H9 (cell line): ENCODE measurements at regions not wholly inside any gene's neighbourhood (a gene's known extent, or its start where the extent isn't known, plus 50 kb on each side); places are given as distances from the start of the nearest gene placed in this dataset.

Source experiments
- DNase-seq: peaks from one replicate; pipeline ENCODE4 v3.0.0-alpha.2; 2017
- H2AFZ ChIP-seq: one replicate; pipeline ENCODE4 v1.6.1; 2013; ENCODE audit warnings: mild to moderate bottlenecking, low read length, control low read depth, moderate library complexity
- H2AK5ac ChIP-seq: 2 replicates; pipeline ENCODE4 v1.6.1; 2013; ENCODE audit warnings: low read length, control low read depth, mixed read lengths; ENCODE audit not compliant: insufficient read length
- H2BK120ac ChIP-seq: one replicate; pipeline ENCODE4 v1.6.1; 2013; ENCODE audit warnings: low read depth, mild to moderate bottlenecking, low read length, control low read depth, inconsistent platforms; ENCODE audit not compliant: poor library complexity, severe bottlenecking
- H2BK12ac ChIP-seq: 2 replicates; pipeline ENCODE4 v1.6.1; 2013; ENCODE audit warnings: low read length, control low read depth, mixed read lengths, low read depth; ENCODE audit not compliant: insufficient read length
- H2BK15ac ChIP-seq: 2 replicates; pipeline ENCODE4 v1.6.1; 2013; ENCODE audit warnings: low read depth, low read length, control low read depth
- H2BK20ac ChIP-seq: one replicate; pipeline ENCODE4 v1.6.1; 2013; ENCODE audit warnings: low read depth, mild to moderate bottlenecking, low read length, control low read depth, inconsistent platforms; ENCODE audit not compliant: poor library complexity, severe bottlenecking
- H2BK5ac ChIP-seq: 2 replicates; pipeline ENCODE4 v1.6.1; 2013; ENCODE audit warnings: low read length, control low read depth, mixed read lengths; ENCODE audit not compliant: insufficient read length
- H3K14ac ChIP-seq: 2 replicates; pipeline ENCODE4 v1.6.1; 2013; ENCODE audit warnings: low read length, control low read depth; ENCODE audit not compliant: insufficient read depth
- H3K18ac ChIP-seq: 2 replicates; pipeline ENCODE4 v1.6.1; 2013; ENCODE audit warnings: low read depth, mild to moderate bottlenecking, mixed read lengths, low read length, control low read depth; ENCODE audit not compliant: insufficient read length
- H3K23ac ChIP-seq: 2 replicates; pipeline ENCODE4 v1.6.1; 2013; ENCODE audit warnings: low read length, control low read depth, mixed read lengths, low read depth; ENCODE audit not compliant: insufficient read length
- H3K23me2 ChIP-seq: 2 replicates; pipeline ENCODE4 v1.6.1; 2013; ENCODE audit warnings: low read depth, mild to moderate bottlenecking, mixed read lengths, low read length, control low read depth; ENCODE audit not compliant: insufficient read length, poor library complexity, severe bottlenecking
- H3K27ac ChIP-seq: 2 replicates; pipeline ENCODE4 v1.5.1; 2013; ENCODE audit warnings: low read length, control low read depth, mixed read lengths, low read depth; ENCODE audit not compliant: insufficient read length
- H3K27me3 ChIP-seq: 2 replicates; pipeline ENCODE4 v1.6.1; 2013; ENCODE audit warnings: low read length, control low read depth, inconsistent platforms; ENCODE audit not compliant: insufficient read depth
- H3K4ac ChIP-seq: 2 replicates; pipeline ENCODE4 v1.6.1; 2013; ENCODE audit warnings: low read depth, mild to moderate bottlenecking, control low read depth, inconsistent platforms, low read length, moderate library complexity
- H3K4me1 ChIP-seq: 2 replicates; pipeline ENCODE4 v1.6.1; 2013; ENCODE audit warnings: low read length, control low read depth, inconsistent platforms; ENCODE audit not compliant: insufficient read depth
- H3K4me2 ChIP-seq: 2 replicates; pipeline ENCODE4 v1.6.1; 2013; ENCODE audit warnings: low read length, control low read depth, mixed read lengths; ENCODE audit not compliant: insufficient read length, insufficient read depth
- H3K56ac ChIP-seq: 2 replicates; pipeline ENCODE4 v1.6.1; 2013; ENCODE audit warnings: low read depth, mild to moderate bottlenecking, mixed read lengths, low read length, control low read depth; ENCODE audit not compliant: insufficient read length
- H3K79me1 ChIP-seq: 2 replicates; pipeline ENCODE4 v1.6.1; 2013; ENCODE audit warnings: low read depth, mild to moderate bottlenecking, moderate library complexity, low read length, control low read depth, inconsistent platforms; ENCODE audit not compliant: insufficient read depth, poor library complexity, severe bottlenecking
- H3K79me2 ChIP-seq: 2 replicates; pipeline ENCODE4 v1.6.1; 2013; ENCODE audit warnings: low read length, control low read depth, inconsistent platforms; ENCODE audit not compliant: insufficient read depth
- H3K9ac ChIP-seq: 2 replicates; pipeline ENCODE4 v1.6.1; 2013; ENCODE audit warnings: low read length, control low read depth, mixed read lengths; ENCODE audit not compliant: insufficient read length; ENCODE audit errors: extremely low read depth
- H3K9me3 ChIP-seq: one replicate; pipeline ENCODE4 v1.6.1; 2013; ENCODE audit warnings: low read depth, low read length, inconsistent platforms; ENCODE audit not compliant: control insufficient read depth
- H3T11ph ChIP-seq: one replicate; pipeline ENCODE4 v1.6.1; 2013; ENCODE audit warnings: mild to moderate bottlenecking, low read length, control low read depth, inconsistent platforms
- H4K20me1 ChIP-seq: one replicate; pipeline ENCODE4 v1.6.1; 2013; ENCODE audit not compliant: control insufficient read depth, insufficient read length, insufficient read depth
- H4K5ac ChIP-seq: 2 replicates; pipeline ENCODE4 v1.6.1; 2013; ENCODE audit warnings: low read depth, mild to moderate bottlenecking, mixed read lengths, low read length, control low read depth; ENCODE audit not compliant: insufficient read length
- H4K8ac ChIP-seq: replicated peaks from 2 replicates; pipeline ENCODE4 v1.6.1; 2013; ENCODE audit warnings: low read length, control low read depth, mixed read lengths, low read depth; ENCODE audit not compliant: insufficient read length
- H4K91ac ChIP-seq: 2 replicates; pipeline ENCODE4 v1.6.1; 2013; ENCODE audit warnings: low read depth, mild to moderate bottlenecking, moderate library complexity, mixed read lengths, low read length, control low read depth; ENCODE audit not compliant: insufficient read length
- H3K27ac Mint-ChIP-seq, 3 experiments: 2 replicates in 2 of 3; 3 replicates in 1 of 3; pipeline ENCODE4 v1.8.0; 2020 to 2021; ENCODE audit warnings: mixed read lengths in 3 of 3, mild to moderate bottlenecking in 1 of 3, moderate library complexity in 1 of 3
- H3K27me3 Mint-ChIP-seq: 2 replicates; pipeline ENCODE4 v1.8.0; 2021; ENCODE audit warnings: low read depth, mild to moderate bottlenecking, moderate library complexity, mixed read lengths
- H3K36me3 Mint-ChIP-seq, 3 experiments: 2 replicates in 2 of 3; 3 replicates in 1 of 3; pipeline ENCODE4 v1.8.0; 2020 to 2021; ENCODE audit warnings: low read depth in 3 of 3, mixed read lengths in 3 of 3; ENCODE audit not compliant: insufficient read depth in 1 of 3
- H3K4me1 Mint-ChIP-seq, 2 experiments: 2 replicates each; pipeline ENCODE4 v1.8.0; 2020; ENCODE audit warnings: mixed read lengths in 2 of 2
- H3K4me3 Mint-ChIP-seq, 2 experiments: 2 replicates in 1 of 2; 3 replicates in 1 of 2; pipeline ENCODE4 v1.8.0; 2020 to 2021; ENCODE audit warnings: mild to moderate bottlenecking in 2 of 2, mixed read lengths in 2 of 2, moderate library complexity in 1 of 2
- H3K9me3 Mint-ChIP-seq, 2 experiments: 2 replicates in 1 of 2; 3 replicates in 1 of 2; pipeline ENCODE4 v1.8.0; 2020; ENCODE audit warnings: mild to moderate bottlenecking in 2 of 2, mixed read lengths in 2 of 2, moderate library complexity in 1 of 2
- WGBS: extraction: QIAGEN DNeasy Blood & Tissue Kit; methylation state at CpG from one replicate; pipeline ENCODE4 v1.1.7; 2013; ENCODE audit warnings: missing lambda C conversion rate, low lambda C conversion rate, mixed read lengths; ENCODE audit not compliant: insufficient read length; ENCODE audit errors: extremely low coverage; 5-methylcytosine and 5-hydroxymethylcytosine counted together
- TF ChIP-seq, protein P1 (sequence below): fragments of 200-600 bp; sonication (generic); conservative IDR thresholded peaks from 3 replicates; pipeline ENCODE4 v1.8.0; 2021; ENCODE audit warnings: antibody characterized with exemption, mild to moderate bottlenecking

- Histone ChIP-seq H3K27ac (no peak overlapping the region), H3K23me2 (no peaks in the 10 kb centered on the region), H3K4me2 (no peak overlapping the region), H3K79me1 (no peaks in the 10 kb centered on the region), H4K91ac (no peak overlapping the region), H3K56ac (no peak overlapping the region), H3K4me1 (no peaks in the 10 kb centered on the region), H3K9ac (no peak overlapping the region), H3K79me2 (no peaks in the 10 kb centered on the region), H4K5ac (no peak overlapping the region), H2AFZ (no peak overlapping the region), H3K23ac (no peak overlapping the region), H2BK20ac (no peak overlapping the region), H2BK15ac (no peak overlapping the region), H3K14ac (no peak overlapping the region), H2AK5ac (no peak overlapping the region), H3T11ph (no peak overlapping the region), H3K4ac (no peak overlapping the region), H2BK5ac (no peak overlapping the region), H4K20me1 (no peaks in the 10 kb centered on the region), H2BK120ac (no peak overlapping the region), H3K27me3 (no peaks in the 10 kb centered on the region), H4K8ac (no peak overlapping the region), H3K9me3 (no peaks in the 10 kb centered on the region), H3K18ac (no peak overlapping the region), H2BK12ac (no peak overlapping the region)
- Mint-ChIP-seq H3K36me3 (0 out of 7 replicates have a peak, but pooled peaks cover 0 to under 1% (median 0%) of the 10 kb centered on the region in 3 experiments), H3K4me1 (peaks cover 0 to 5% of the 10 kb centered on the region in 2 experiments; a peak in 1 of 4 replicates), H3K4me3 (no peak overlapping the region), H3K27me3 (no peaks in the 10 kb centered on the region; the same call in 1 of the 2 replicates), H3K9me3 (peaks cover 0 to 3% of the 10 kb centered on the region in 2 experiments; a peak in 1 of 5 replicates), H3K27ac (no peak overlapping the region)
- WGBS: 100% methylated on average over 1 of the region's 1 CpG
- no peak for DNase-seq
- TF ChIP-seq, protein P1, sequence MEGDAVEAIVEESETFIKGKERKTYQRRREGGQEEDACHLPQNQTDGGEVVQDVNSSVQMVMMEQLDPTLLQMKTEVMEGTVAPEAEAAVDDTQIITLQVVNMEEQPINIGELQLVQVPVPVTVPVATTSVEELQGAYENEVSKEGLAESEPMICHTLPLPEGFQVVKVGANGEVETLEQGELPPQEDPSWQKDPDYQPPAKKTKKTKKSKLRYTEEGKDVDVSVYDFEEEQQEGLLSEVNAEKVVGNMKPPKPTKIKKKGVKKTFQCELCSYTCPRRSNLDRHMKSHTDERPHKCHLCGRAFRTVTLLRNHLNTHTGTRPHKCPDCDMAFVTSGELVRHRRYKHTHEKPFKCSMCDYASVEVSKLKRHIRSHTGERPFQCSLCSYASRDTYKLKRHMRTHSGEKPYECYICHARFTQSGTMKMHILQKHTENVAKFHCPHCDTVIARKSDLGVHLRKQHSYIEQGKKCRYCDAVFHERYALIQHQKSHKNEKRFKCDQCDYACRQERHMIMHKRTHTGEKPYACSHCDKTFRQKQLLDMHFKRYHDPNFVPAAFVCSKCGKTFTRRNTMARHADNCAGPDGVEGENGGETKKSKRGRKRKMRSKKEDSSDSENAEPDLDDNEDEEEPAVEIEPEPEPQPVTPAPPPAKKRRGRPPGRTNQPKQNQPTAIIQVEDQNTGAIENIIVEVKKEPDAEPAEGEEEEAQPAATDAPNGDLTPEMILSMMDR: no peak
Measured at GRCh38 chr20:11128721-11129120, 454.9 kb upstream of the JAG1 start.
